Vagina (tissue), 2 donors: ENCODE measurements at regions not wholly inside any gene's neighbourhood (a gene's known extent, or its start where the extent isn't known, plus 50 kb on each side); places are given as distances from the start of the nearest gene placed in this dataset.

Experiments
- DNase-seq, 2 donors: peaks; one replicate each; pipeline ENCODE4 v3.0.0-alpha.2; 2017; ENCODE audit errors: extremely low spot score in 2 of 2
- H3K27ac ChIP-seq: fragments of 200-600 bp; sonication (generic); one replicate; pipeline ENCODE4 v1.5.1; 2019
- H3K27me3 ChIP-seq: fragments of 200-600 bp; sonication (generic); one replicate; pipeline ENCODE4 v1.5.1; 2019
- H3K36me3 ChIP-seq, 2 donors: fragments of 200-600 bp; sonication (generic); one replicate each; pipeline ENCODE4 v1.5.1; 2017 to 2019
- H3K4me1 ChIP-seq: fragments of 200-600 bp; sonication (generic); one replicate; pipeline ENCODE4 v1.5.1; 2019
- H3K4me3 ChIP-seq, 2 donors: fragments of 200-600 bp; sonication (generic); 1 replicate in 1 of 2; 2 replicates in 1 of 2; pipeline ENCODE4 v1.5.1; 2016 to 2019
- H3K9me3 ChIP-seq: fragments of 200-600 bp; sonication (generic); one replicate; pipeline ENCODE4 v1.5.1; 2019
- CTCF ChIP-seq, 3 experiments: fragments of 450-650 bp in 2 of 3; fragments of 200-600 bp in 1 of 3; sonication (generic) in 1 of 3; IDR thresholded peaks; one replicate each; pipeline ENCODE4 v1.5.1; 2017 to 2019; ENCODE audit warnings: antibody characterized with exemption in 3 of 3, mild to moderate bottlenecking in 2 of 3, moderate library complexity in 2 of 3
- POLR2A ChIP-seq, 2 donors: fragments of 450-650 bp; IDR thresholded peaks; one replicate each; pipeline ENCODE4 v1.6.1; 2017; ENCODE audit warnings: antibody characterized with exemption in 2 of 2, mild to moderate bottlenecking in 2 of 2, moderate library complexity in 2 of 2
- POLR2AphosphoS5 ChIP-seq, 2 donors: sonication (generic); formaldehyde crosslinking; IDR thresholded peaks; one replicate each; pipeline ENCODE4 v1.9.0; 2017; ENCODE audit warnings: antibody characterized with exemption in 2 of 2, mild to moderate bottlenecking in 2 of 2, low read depth in 1 of 2; ENCODE audit not compliant: insufficient read depth in 1 of 2
- intact Hi-C: fragments of 100-400 bp; cut with DNase I; formaldehyde crosslinking; loops from one replicate; pipeline ENCODE4 v1.15.1; 2023

GRCh38 chr1:69410893-69411292, 156.8 kb upstream of the LRRC7 start:
- no peaks in the 10 kb centered on the region for H3K27me3 ChIP-seq
- H3K4me3 ChIP-seq, result no peak overlapping the region
- intact Hi-C loops, result no loop called here
- TF ChIP-seq POLR2AphosphoS5 (IDR thresholded peaks at IDR 0.05; ENCODE audit: insufficient read depth in 1 of 2, low read depth in 1 of 2) (no peak), POLR2A (IDR thresholded peaks at IDR 0.05) (no peak)
- no peaks in the 10 kb centered on the region for H3K9me3 ChIP-seq
- no peaks in the 10 kb centered on the region for H3K36me3 ChIP-seq
- no peak for DNase-seq
- no peak overlapping the region for H3K27ac ChIP-seq
- no peaks in the 10 kb centered on the region for H3K4me1 ChIP-seq

- Histone ChIP-seq H3K4me1 (no peaks in the 10 kb centered on the region), H3K27me3 (no peaks in the 10 kb centered on the region), H3K27ac (no peak overlapping the region), H3K4me3 (no peak overlapping the region), H3K9me3 (no peaks in the 10 kb centered on the region), H3K36me3 (no peaks in the 10 kb centered on the region)
- intact Hi-C loops, result no loop called here
- DNase-seq, result no peak
- TF ChIP-seq POLR2A (IDR thresholded peaks at IDR 0.05) (no peak), POLR2AphosphoS5 (IDR thresholded peaks at IDR 0.05; ENCODE audit: insufficient read depth in 1 of 2, low read depth in 1 of 2) (no peak), CTCF (IDR thresholded peaks at IDR 0.05) (no peak)
These were observed 156.1 kb upstream of the LRRC7 start for GRCh38 chr1:69411617-69412016.

- Histone ChIP-seq H3K9me3 (no peaks in the 10 kb centered on the region), H3K27ac (no peak overlapping the region), H3K4me1 (no peaks in the 10 kb centered on the region), H3K4me3 (no peak overlapping the region), H3K27me3 (no peaks in the 10 kb centered on the region), H3K36me3 (no peaks in the 10 kb centered on the region)
- intact Hi-C loops, result no loop called here
- DNase-seq, result no peak
- TF ChIP-seq POLR2A (IDR thresholded peaks at IDR 0.05) (no peak), CTCF (IDR thresholded peaks at IDR 0.05) (no peak), POLR2AphosphoS5 (IDR thresholded peaks at IDR 0.05; ENCODE audit: insufficient read depth in 1 of 2, low read depth in 1 of 2) (no peak)
These were observed 154.6 kb upstream of the LRRC7 start for GRCh38 chr1:69413129-69413528.

- Histone ChIP-seq H3K4me1 (no peaks in the 10 kb centered on the region), H3K4me3 (no peak overlapping the region), H3K36me3 (no peaks in the 10 kb centered on the region), H3K9me3 (no peaks in the 10 kb centered on the region), H3K27ac (no peak overlapping the region), H3K27me3 (no peaks in the 10 kb centered on the region)
- intact Hi-C loops, result no loop called here
- DNase-seq, result no peak
- TF ChIP-seq POLR2AphosphoS5 (IDR thresholded peaks at IDR 0.05; ENCODE audit: insufficient read depth in 1 of 2, low read depth in 1 of 2) (no peak), CTCF (IDR thresholded peaks at IDR 0.05) (no peak), POLR2A (IDR thresholded peaks at IDR 0.05) (no peak)
These were observed 153.1 kb upstream of the LRRC7 start for GRCh38 chr1:69414574-69414973.

- no peaks in the 10 kb centered on the region for H3K36me3 ChIP-seq
- H3K9me3 ChIP-seq, result no peaks in the 10 kb centered on the region
- no peak for DNase-seq
- H3K4me1 ChIP-seq, result no peaks in the 10 kb centered on the region
- intact Hi-C loops, result no loop called here
- H3K27me3 ChIP-seq, result no peaks in the 10 kb centered on the region
- no peak for TF ChIP-seq POLR2AphosphoS5 (IDR thresholded peaks at IDR 0.05; ENCODE audit: insufficient read depth in 1 of 2, low read depth in 1 of 2)
- TF ChIP-seq CTCF (IDR thresholded peaks at IDR 0.05), result no peak
- no peak for TF ChIP-seq POLR2A (IDR thresholded peaks at IDR 0.05)
- no peak overlapping the region for H3K4me3 ChIP-seq
- H3K27ac ChIP-seq, result no peak overlapping the region
These were observed 146.4 kb upstream of the LRRC7 start for GRCh38 chr1:69421286-69421685.

- DNase-seq, result no peak
- no peaks in the 10 kb centered on the region for H3K4me1 ChIP-seq
These were observed 141.9 kb upstream of the LRRC7 start for GRCh38 chr1:69425871-69426270.

More at GRCh38 chr1:69425871-69426270, 141.9 kb upstream of the LRRC7 start:
- Histone ChIP-seq H3K4me3 (no peak overlapping the region), H3K27ac (no peak overlapping the region), H3K27me3 (no peaks in the 10 kb centered on the region), H3K9me3 (no peaks in the 10 kb centered on the region), H3K36me3 (no peaks in the 10 kb centered on the region)
- intact Hi-C loops, result no loop called here
- TF ChIP-seq CTCF (IDR thresholded peaks at IDR 0.05), result no peak
- no peak for TF ChIP-seq POLR2A (IDR thresholded peaks at IDR 0.05)
- TF ChIP-seq POLR2AphosphoS5 (IDR thresholded peaks at IDR 0.05; ENCODE audit: insufficient read depth in 1 of 2, low read depth in 1 of 2), result no peak
